ENCODE measurements at regions not wholly inside any gene's neighbourhood (a gene's known extent, or its start where the extent isn't known, plus 50 kb on each side); places are given as distances from the start of the nearest gene placed in this dataset.
"Not testable (repeated sequence)": the region's sequence is repeated elsewhere in the genome, so short reads cannot be mapped to it uniquely, and the experiment has no call there.

- Histone ChIP-seq H3K27ac (ENCODE audit: low read length) (no peak overlapping the region), H3K4me3 (ENCODE audit: low read length) (no peak overlapping the region), H3K9ac (ENCODE audit: low read length) (no peak overlapping the region), H3K9me3 (ENCODE audit: control insufficient read depth, low read depth, low read length) (no peaks in the 10 kb centered on the region), H3K36me3 (ENCODE audit: control insufficient read depth, low read depth, low read length) (no peaks in the 10 kb centered on the region), H3K4me1 (ENCODE audit: control insufficient read depth, low read depth, low read length) (peaks cover 4% of the 10 kb centered on the region), H3K27me3 (ENCODE audit: control insufficient read depth, insufficient read depth, low read length) (no peaks in the 10 kb centered on the region)
Measured at GRCh38 chr16:26457882-26458281, 608.8 kb upstream of the C16orf82 start.

- H3K9me3 ChIP-seq (ENCODE audit: control insufficient read depth, low read depth, low read length), result no peaks in the 10 kb centered on the region
- H3K27ac ChIP-seq (ENCODE audit: low read length), result no peak overlapping the region
- H3K36me3 ChIP-seq (ENCODE audit: control insufficient read depth, low read depth, low read length), result no peaks in the 10 kb centered on the region
- H3K27me3 ChIP-seq (ENCODE audit: control insufficient read depth, insufficient read depth, low read length), result no peaks in the 10 kb centered on the region
- H3K4me1 ChIP-seq (ENCODE audit: control insufficient read depth, low read depth, low read length), result no peaks in the 10 kb centered on the region
- no peak overlapping the region for H3K9ac ChIP-seq (ENCODE audit: low read length)
- H3K4me3 ChIP-seq (ENCODE audit: low read length), result no peak overlapping the region
Measured at GRCh38 chr16:26464576-26465266, 602.0 kb upstream of the C16orf82 start.

GRCh38 chr16:26474405-26474804 is 592.3 kb upstream of the C16orf82 start:
- H3K9ac ChIP-seq (ENCODE audit: low read length); H3K4me3 ChIP-seq (ENCODE audit: low read length); H3K27ac ChIP-seq (ENCODE audit: low read length); H3K27me3 ChIP-seq (ENCODE audit: control insufficient read depth, insufficient read depth, low read length); H3K36me3 ChIP-seq (ENCODE audit: control insufficient read depth, low read depth, low read length): not testable (repeated sequence)
- Histone ChIP-seq H3K9me3 (ENCODE audit: control insufficient read depth, low read depth, low read length) (peaks cover 15% of the 10 kb centered on the region), H3K4me1 (ENCODE audit: control insufficient read depth, low read depth, low read length) (peaks cover 26% of the 10 kb centered on the region)

GRCh38 chr16:26475596-26475995 is 591.1 kb upstream of the C16orf82 start:
- Histone ChIP-seq H3K36me3 (ENCODE audit: control insufficient read depth, low read depth, low read length) (no peaks in the 10 kb centered on the region), H3K9ac (ENCODE audit: low read length) (no peak overlapping the region), H3K9me3 (ENCODE audit: control insufficient read depth, low read depth, low read length) (peaks cover 16% of the 10 kb centered on the region), H3K4me3 (ENCODE audit: low read length) (peak overlapping the region; percentile 26), H3K27me3 (ENCODE audit: control insufficient read depth, insufficient read depth, low read length) (no peaks in the 10 kb centered on the region), H3K27ac (ENCODE audit: low read length) (no peak overlapping the region), H3K4me1 (ENCODE audit: control insufficient read depth, low read depth, low read length) (peaks cover 26% of the 10 kb centered on the region)

GRCh38 chr16:26491101-26491670 is 575.5 kb upstream of the C16orf82 start:
- no peak overlapping the region for H3K27ac ChIP-seq (ENCODE audit: low read length)
- H3K36me3 ChIP-seq (ENCODE audit: control insufficient read depth, low read depth, low read length), result no peaks in the 10 kb centered on the region
- H3K9me3 ChIP-seq (ENCODE audit: control insufficient read depth, low read depth, low read length), result no peaks in the 10 kb centered on the region
- H3K9ac ChIP-seq (ENCODE audit: low read length), result no peak overlapping the region
- peaks cover 47% of the 10 kb centered on the region for H3K4me1 ChIP-seq (ENCODE audit: control insufficient read depth, low read depth, low read length)
- no peak overlapping the region for H3K4me3 ChIP-seq (ENCODE audit: low read length)
- H3K27me3 ChIP-seq (ENCODE audit: control insufficient read depth, insufficient read depth, low read length), result no peaks in the 10 kb centered on the region

- no peaks in the 10 kb centered on the region for H3K9me3 ChIP-seq (ENCODE audit: control insufficient read depth, low read depth, low read length)
- peaks cover 47% of the 10 kb centered on the region for H3K4me1 ChIP-seq (ENCODE audit: control insufficient read depth, low read depth, low read length)
- no peak overlapping the region for H3K4me3 ChIP-seq (ENCODE audit: low read length)
- no peaks in the 10 kb centered on the region for H3K27me3 ChIP-seq (ENCODE audit: control insufficient read depth, insufficient read depth, low read length)
- H3K9ac ChIP-seq (ENCODE audit: low read length), result no peak overlapping the region
- no peak overlapping the region for H3K27ac ChIP-seq (ENCODE audit: low read length)
- H3K36me3 ChIP-seq (ENCODE audit: control insufficient read depth, low read depth, low read length), result no peaks in the 10 kb centered on the region
Measured at GRCh38 chr16:26491962-26492361, 574.8 kb upstream of the C16orf82 start.

GRCh38 chr16:26493751-26494150 is 573.0 kb upstream of the C16orf82 start:
- Histone ChIP-seq H3K4me3 (ENCODE audit: low read length) (no peak overlapping the region), H3K4me1 (ENCODE audit: control insufficient read depth, low read depth, low read length) (peaks cover 37% of the 10 kb centered on the region), H3K27me3 (ENCODE audit: control insufficient read depth, insufficient read depth, low read length) (no peaks in the 10 kb centered on the region), H3K9ac (ENCODE audit: low read length) (no peak overlapping the region), H3K36me3 (ENCODE audit: control insufficient read depth, low read depth, low read length) (no peaks in the 10 kb centered on the region), H3K9me3 (ENCODE audit: control insufficient read depth, low read depth, low read length) (no peaks in the 10 kb centered on the region), H3K27ac (ENCODE audit: low read length) (no peak overlapping the region)

GRCh38 chr16:26497896-26498295 is 568.8 kb upstream of the C16orf82 start:
- no peaks in the 10 kb centered on the region for H3K27me3 ChIP-seq (ENCODE audit: control insufficient read depth, insufficient read depth, low read length)

GRCh38 chr16:26500326-26500725 is 566.4 kb upstream of the C16orf82 start:
- H3K9me3 ChIP-seq (ENCODE audit: control insufficient read depth, low read depth, low read length), result no peaks in the 10 kb centered on the region
- H3K36me3 ChIP-seq (ENCODE audit: control insufficient read depth, low read depth, low read length), result no peaks in the 10 kb centered on the region
- no peak overlapping the region for H3K9ac ChIP-seq (ENCODE audit: low read length)
- H3K4me1 ChIP-seq (ENCODE audit: control insufficient read depth, low read depth, low read length), result no peaks in the 10 kb centered on the region
- H3K27ac ChIP-seq (ENCODE audit: low read length), result no peak overlapping the region
- H3K4me3 ChIP-seq (ENCODE audit: low read length), result no peak overlapping the region
- H3K27me3 ChIP-seq (ENCODE audit: control insufficient read depth, insufficient read depth, low read length), result no peaks in the 10 kb centered on the region

More at GRCh38 chr16:26497896-26498295, 568.8 kb upstream of the C16orf82 start:
- Histone ChIP-seq H3K4me1 (ENCODE audit: control insufficient read depth, low read depth, low read length) (peaks cover 18% of the 10 kb centered on the region), H3K9me3 (ENCODE audit: control insufficient read depth, low read depth, low read length) (no peaks in the 10 kb centered on the region), H3K27ac (ENCODE audit: low read length) (no peak overlapping the region), H3K9ac (ENCODE audit: low read length) (no peak overlapping the region), H3K4me3 (ENCODE audit: low read length) (no peak overlapping the region), H3K36me3 (ENCODE audit: control insufficient read depth, low read depth, low read length) (no peaks in the 10 kb centered on the region)

- Histone ChIP-seq H3K4me1 (ENCODE audit: control insufficient read depth, low read depth, low read length) (peaks cover 6% of the 10 kb centered on the region), H3K27ac (ENCODE audit: low read length) (no peak overlapping the region), H3K9me3 (ENCODE audit: control insufficient read depth, low read depth, low read length) (no peaks in the 10 kb centered on the region), H3K9ac (ENCODE audit: low read length) (no peak overlapping the region), H3K4me3 (ENCODE audit: low read length) (no peak overlapping the region), H3K27me3 (ENCODE audit: control insufficient read depth, insufficient read depth, low read length) (no peaks in the 10 kb centered on the region), H3K36me3 (ENCODE audit: control insufficient read depth, low read depth, low read length) (no peaks in the 10 kb centered on the region)
Measured at GRCh38 chr16:26505496-26505895, 561.2 kb upstream of the C16orf82 start.

GRCh38 chr16:26508946-26509345 is 557.8 kb upstream of the C16orf82 start:
- not testable (repeated sequence) for H3K36me3 ChIP-seq (ENCODE audit: control insufficient read depth, low read depth, low read length); H3K9me3 ChIP-seq (ENCODE audit: control insufficient read depth, low read depth, low read length); H3K27ac ChIP-seq (ENCODE audit: low read length); H3K9ac ChIP-seq (ENCODE audit: low read length); H3K27me3 ChIP-seq (ENCODE audit: control insufficient read depth, insufficient read depth, low read length); H3K4me3 ChIP-seq (ENCODE audit: low read length); H3K4me1 ChIP-seq (ENCODE audit: control insufficient read depth, low read depth, low read length)

GRCh38 chr16:26510924-26511323 is 555.8 kb upstream of the C16orf82 start:
- H3K27ac ChIP-seq (ENCODE audit: low read length), result no peak overlapping the region
- H3K27me3 ChIP-seq (ENCODE audit: control insufficient read depth, insufficient read depth, low read length), result no peaks in the 10 kb centered on the region
- H3K36me3 ChIP-seq (ENCODE audit: control insufficient read depth, low read depth, low read length), result no peaks in the 10 kb centered on the region
- no peak overlapping the region for H3K9ac ChIP-seq (ENCODE audit: low read length)
- no peak overlapping the region for H3K4me3 ChIP-seq (ENCODE audit: low read length)
- H3K9me3 ChIP-seq (ENCODE audit: control insufficient read depth, low read depth, low read length), result no peaks in the 10 kb centered on the region
- H3K4me1 ChIP-seq (ENCODE audit: control insufficient read depth, low read depth, low read length), result peaks cover under 1% of the 10 kb centered on the region
